Astrocyte (in vitro differentiated cells and primary cell): ENCODE measurements at regions not wholly inside any gene's neighbourhood (a gene's known extent, or its start where the extent isn't known, plus 50 kb on each side); places are given as distances from the start of the nearest gene placed in this dataset.

Experiments used
- DNase-seq: peaks from one replicate; pipeline ENCODE4 v3.0.0-alpha.2; 2010; ENCODE audit warnings: low read depth
- FAIRE-seq: peaks from 2 replicates; lab custom pipeline; 2011; peaks lifted over from hg19 to GRCh38; lab: Jason Lieb, UNC
- H2AFZ ChIP-seq: 2 replicates; pipeline ENCODE4 v1.6.0; 2012; ENCODE audit warnings: low read depth, low read length, inconsistent platforms
- H3K27ac ChIP-seq: 2 replicates; pipeline ENCODE4 v1.5.1; 2011; ENCODE audit warnings: low read depth, low read length, inconsistent platforms
- H3K27me3 ChIP-seq: 2 replicates; pipeline ENCODE4 v1.6.0; 2011; ENCODE audit warnings: low read length, inconsistent platforms; ENCODE audit not compliant: insufficient read depth
- H3K36me3 ChIP-seq: 2 replicates; pipeline ENCODE4 v1.5.1; 2011; ENCODE audit warnings: low read length, inconsistent platforms; ENCODE audit not compliant: insufficient read depth
- H3K4me1 ChIP-seq: 2 replicates; pipeline ENCODE4 v1.5.1; 2011; ENCODE audit warnings: low read length, inconsistent platforms; ENCODE audit not compliant: insufficient read depth
- H3K4me2 ChIP-seq: 2 replicates; pipeline ENCODE4 v1.6.0; 2012; ENCODE audit warnings: low read length, inconsistent platforms
- H3K4me3 ChIP-seq: 2 replicates; pipeline ENCODE4 v1.5.1; 2011; ENCODE audit warnings: low read depth, mild to moderate bottlenecking, low read length, inconsistent platforms; ENCODE audit not compliant: insufficient read depth
- H3K79me2 ChIP-seq: 2 replicates; pipeline ENCODE4 v1.6.0; 2012; ENCODE audit warnings: mild to moderate bottlenecking, low read length, inconsistent platforms; ENCODE audit not compliant: insufficient read depth
- H3K9ac ChIP-seq: 2 replicates; pipeline ENCODE4 v1.6.0; 2012; ENCODE audit warnings: mild to moderate bottlenecking, low read length, inconsistent platforms
- H3K9me3 ChIP-seq: 2 replicates; pipeline ENCODE4 v1.5.1; 2012; ENCODE audit warnings: low read depth, mild to moderate bottlenecking, low read length, inconsistent platforms; ENCODE audit not compliant: insufficient read depth
- H4K20me1 ChIP-seq: 2 replicates; pipeline ENCODE4 v1.6.0; 2012; ENCODE audit warnings: low read length, inconsistent platforms; ENCODE audit not compliant: insufficient read depth
- H3K27ac Mint-ChIP-seq: one replicate; pipeline ENCODE4 v1.8.0; 2021; ENCODE audit warnings: mild to moderate bottlenecking, mixed read lengths; ENCODE audit not compliant: unreplicated experiment
- H3K27me3 Mint-ChIP-seq: one replicate; pipeline ENCODE4 v1.8.0; 2021; ENCODE audit warnings: low read depth, mixed read lengths; ENCODE audit not compliant: unreplicated experiment
- H3K36me3 Mint-ChIP-seq: one replicate; pipeline ENCODE4 v1.8.0; 2021; ENCODE audit warnings: low read depth, mixed read lengths; ENCODE audit not compliant: unreplicated experiment
- H3K4me1 Mint-ChIP-seq: one replicate; pipeline ENCODE4 v1.8.0; 2021; ENCODE audit warnings: low read depth, mixed read lengths; ENCODE audit not compliant: unreplicated experiment
- H3K4me3 Mint-ChIP-seq: one replicate; pipeline ENCODE4 v1.8.0; 2021; ENCODE audit warnings: mild to moderate bottlenecking, moderate library complexity, mixed read lengths; ENCODE audit not compliant: unreplicated experiment
- H3K9me3 Mint-ChIP-seq: one replicate; pipeline ENCODE4 v1.8.0; 2021; ENCODE audit warnings: mild to moderate bottlenecking, mixed read lengths; ENCODE audit not compliant: unreplicated experiment
- CTCF ChIP-seq: IDR thresholded peaks from 2 replicates; pipeline ENCODE4 v1.5.1; 2011; ENCODE audit warnings: low read depth, mild to moderate bottlenecking, inconsistent platforms, low read length, moderate library complexity; ENCODE audit not compliant: insufficient read depth
- EZH2 ChIP-seq: IDR thresholded peaks from 2 replicates; pipeline ENCODE4 v1.6.1; 2012; ENCODE audit warnings: mild to moderate bottlenecking, low read length, inconsistent platforms; ENCODE audit not compliant: insufficient read depth

DNA sequence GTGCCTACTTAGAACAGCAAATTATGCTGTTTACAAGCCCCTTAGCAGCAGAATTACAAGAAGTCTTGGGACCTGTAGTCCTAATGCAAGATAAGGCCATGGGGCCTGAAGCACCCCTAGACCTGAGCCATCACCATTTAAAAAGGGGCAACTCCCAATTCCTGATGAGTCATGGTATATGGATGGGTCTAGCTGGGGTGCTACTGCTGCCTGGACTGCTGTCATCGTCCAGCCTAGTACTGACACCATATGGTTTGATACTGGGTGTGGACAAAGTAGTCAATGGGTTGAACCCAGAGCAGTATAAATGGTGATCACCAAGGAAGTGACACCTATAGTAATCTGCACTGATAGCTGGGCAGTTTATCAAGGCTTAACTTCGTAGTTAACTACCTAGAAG, 450.0 kb downstream of the IPMK start:
- H3K4me1 ChIP-seq: no peaks in the 10 kb centered on the region
- peaks cover 2% of the 10 kb centered on the region for H3K9me3 Mint-ChIP-seq

GRCh38 chr10:57815949-57816348, 451.7 kb downstream of the IPMK start:
- no peak for TF ChIP-seq CTCF
- TF ChIP-seq EZH2: no peak
- Histone ChIP-seq H3K27me3 (no peaks in the 10 kb centered on the region), H3K4me2 (no peak overlapping the region), H3K36me3 (no peaks in the 10 kb centered on the region), H3K4me1 (no peaks in the 10 kb centered on the region), H3K27ac (no peak overlapping the region), H3K9ac (no peak overlapping the region), H3K79me2 (no peaks in the 10 kb centered on the region), H2AFZ (no peak overlapping the region), H4K20me1 (no peaks in the 10 kb centered on the region), H3K4me3 (no peak overlapping the region), H3K9me3 (no peaks in the 10 kb centered on the region)
- Mint-ChIP-seq H3K9me3 (peaks cover 2% of the 10 kb centered on the region), H3K36me3 (no peaks in the 10 kb centered on the region), H3K4me3 (no peak overlapping the region), H3K4me1 (no peaks in the 10 kb centered on the region), H3K27ac (no peak overlapping the region), H3K27me3 (no peaks in the 10 kb centered on the region)
- DNase-seq (no peak), FAIRE-seq (no peak)

More for the DNA sequence above, 450.0 kb downstream of the IPMK start:
- Mint-ChIP-seq H3K4me3 (no peak overlapping the region), H3K27me3 (no peaks in the 10 kb centered on the region), H3K36me3 (no peaks in the 10 kb centered on the region), H3K27ac (no peak overlapping the region), H3K4me1 (no peaks in the 10 kb centered on the region)
- Histone ChIP-seq H3K27ac (no peak overlapping the region), H3K27me3 (no peaks in the 10 kb centered on the region), H3K4me2 (no peak overlapping the region), H3K9ac (no peak overlapping the region), H2AFZ (no peak overlapping the region), H3K4me3 (no peak overlapping the region), H3K36me3 (no peaks in the 10 kb centered on the region), H3K79me2 (no peaks in the 10 kb centered on the region), H3K9me3 (no peaks in the 10 kb centered on the region), H4K20me1 (no peaks in the 10 kb centered on the region)
- DNase-seq (no peak), FAIRE-seq (no peak)
- no peak for TF ChIP-seq EZH2
- TF ChIP-seq CTCF: no peak

DNA sequence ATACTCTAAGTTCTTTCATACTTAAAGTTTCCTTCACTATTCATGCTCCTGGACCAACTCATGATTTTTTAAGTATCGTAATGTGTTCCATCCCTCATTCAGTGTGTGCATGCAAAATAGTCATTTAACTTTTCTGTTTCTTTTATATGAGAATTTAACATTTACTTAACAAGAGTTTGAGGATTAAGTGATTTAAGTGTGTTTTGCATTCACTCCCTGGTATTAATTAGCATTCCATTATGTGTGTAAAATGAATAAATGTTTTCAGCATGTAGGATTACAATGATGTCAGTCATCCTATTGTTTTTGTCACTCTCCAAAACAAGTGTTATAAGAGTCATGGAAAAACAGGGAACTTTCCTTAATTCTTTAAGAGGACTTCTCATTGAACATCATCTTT, 457.7 kb downstream of the IPMK start:
- no peaks in the 10 kb centered on the region for H3K9me3 ChIP-seq
- H3K9me3 Mint-ChIP-seq: no peaks in the 10 kb centered on the region
- no peaks in the 10 kb centered on the region for H3K36me3 ChIP-seq
- no peaks in the 10 kb centered on the region for H4K20me1 ChIP-seq
- H3K4me1 Mint-ChIP-seq: no peaks in the 10 kb centered on the region
- no peak overlapping the region for H3K9ac ChIP-seq
- no peak overlapping the region for H3K4me3 Mint-ChIP-seq
- H3K36me3 Mint-ChIP-seq: no peaks in the 10 kb centered on the region
- no peaks in the 10 kb centered on the region for H3K27me3 Mint-ChIP-seq
- FAIRE-seq (no peak), DNase-seq (no peak)
- H3K4me3 ChIP-seq: no peak overlapping the region
- no peaks in the 10 kb centered on the region for H3K27me3 ChIP-seq
- H3K4me1 ChIP-seq: no peaks in the 10 kb centered on the region
- no peak overlapping the region for H2AFZ ChIP-seq
- H3K27ac Mint-ChIP-seq: no peak overlapping the region
- TF ChIP-seq EZH2: no peak
- H3K27ac ChIP-seq: no peak overlapping the region
- no peak overlapping the region for H3K4me2 ChIP-seq
- no peaks in the 10 kb centered on the region for H3K79me2 ChIP-seq
